ENCODE measurements at regions not wholly inside any gene's neighbourhood (a gene's known extent, or its start where the extent isn't known, plus 50 kb on each side); places are given as distances from the start of the nearest gene placed in this dataset.

DNA sequence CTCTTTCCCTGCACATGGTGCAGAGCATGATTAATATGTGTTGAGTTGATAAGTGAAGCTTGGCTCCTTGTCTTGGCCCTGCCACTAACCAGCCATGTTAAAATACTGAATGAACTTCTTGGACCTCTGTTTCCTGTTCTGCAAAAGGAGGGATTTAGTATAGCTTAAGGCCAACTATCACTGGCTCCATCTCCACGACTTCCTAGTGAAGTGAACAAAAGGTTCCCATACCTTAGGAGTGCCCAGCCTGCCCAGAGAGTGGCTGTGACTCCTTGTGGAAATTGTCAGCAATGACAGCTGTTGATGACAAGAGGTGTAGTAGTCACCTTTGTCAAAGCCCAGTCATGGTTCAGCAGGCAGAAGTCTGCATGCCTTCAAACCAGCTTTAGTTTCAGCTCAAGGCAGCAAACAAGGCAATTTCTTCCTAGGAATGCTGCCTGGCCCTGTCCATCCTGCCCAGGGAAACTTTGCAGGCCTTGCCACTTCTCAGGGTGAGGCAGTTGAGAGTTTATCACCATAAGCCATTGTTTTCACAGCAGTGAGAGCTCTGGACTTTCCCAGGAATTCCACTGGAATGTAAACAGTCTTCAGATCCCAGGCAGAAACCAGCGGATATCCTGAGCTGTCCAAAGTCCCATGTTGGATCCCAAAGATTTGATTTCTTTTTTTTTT is 169.7 kb upstream of the TNFAIP3 start:
- Histone ChIP-seq H3K4me1 (ENCODE audit: insufficient read depth, low read length, severe bottlenecking) (no peaks in the 10 kb centered on the region), H2AFZ (ENCODE audit: low read length) (no peak overlapping the region), H3F3A (ENCODE audit: insufficient read depth, low read length) (no peaks in the 10 kb centered on the region), H3K79me2 (ENCODE audit: insufficient read depth, low read length) (no peaks in the 10 kb centered on the region), H3K4me2 (ENCODE audit: low read length) (no peak overlapping the region), H3K27ac (ENCODE audit: low read depth, low read length, poor library complexity, severe bottlenecking) (no peak overlapping the region), H3K9ac (ENCODE audit: low read length) (no peak overlapping the region), H3K9me2 (ENCODE audit: low read depth, low read length) (no peaks in the 10 kb centered on the region), H4K20me1 (ENCODE audit: insufficient read depth, low read length) (no peaks in the 10 kb centered on the region), H3K27me3 (ENCODE audit: insufficient read depth, low read length) (no peaks in the 10 kb centered on the region), H3K9me3 (ENCODE audit: low read length) (no peaks in the 10 kb centered on the region), H3K4me3 (ENCODE audit: low read depth, low read length, poor library complexity, severe bottlenecking) (no peak overlapping the region), H3K36me3 (ENCODE audit: insufficient read depth, low read length) (no peaks in the 10 kb centered on the region)
- TF ChIP-seq EZH2 (IDR thresholded peaks at IDR 0.05; ENCODE audit: borderline replicate concordance, low read length), result no peak
- TF ChIP-seq, protein P1, sequence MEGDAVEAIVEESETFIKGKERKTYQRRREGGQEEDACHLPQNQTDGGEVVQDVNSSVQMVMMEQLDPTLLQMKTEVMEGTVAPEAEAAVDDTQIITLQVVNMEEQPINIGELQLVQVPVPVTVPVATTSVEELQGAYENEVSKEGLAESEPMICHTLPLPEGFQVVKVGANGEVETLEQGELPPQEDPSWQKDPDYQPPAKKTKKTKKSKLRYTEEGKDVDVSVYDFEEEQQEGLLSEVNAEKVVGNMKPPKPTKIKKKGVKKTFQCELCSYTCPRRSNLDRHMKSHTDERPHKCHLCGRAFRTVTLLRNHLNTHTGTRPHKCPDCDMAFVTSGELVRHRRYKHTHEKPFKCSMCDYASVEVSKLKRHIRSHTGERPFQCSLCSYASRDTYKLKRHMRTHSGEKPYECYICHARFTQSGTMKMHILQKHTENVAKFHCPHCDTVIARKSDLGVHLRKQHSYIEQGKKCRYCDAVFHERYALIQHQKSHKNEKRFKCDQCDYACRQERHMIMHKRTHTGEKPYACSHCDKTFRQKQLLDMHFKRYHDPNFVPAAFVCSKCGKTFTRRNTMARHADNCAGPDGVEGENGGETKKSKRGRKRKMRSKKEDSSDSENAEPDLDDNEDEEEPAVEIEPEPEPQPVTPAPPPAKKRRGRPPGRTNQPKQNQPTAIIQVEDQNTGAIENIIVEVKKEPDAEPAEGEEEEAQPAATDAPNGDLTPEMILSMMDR (IDR thresholded peaks at IDR 0.05; ENCODE audit: low read length), result no peak

DNA sequence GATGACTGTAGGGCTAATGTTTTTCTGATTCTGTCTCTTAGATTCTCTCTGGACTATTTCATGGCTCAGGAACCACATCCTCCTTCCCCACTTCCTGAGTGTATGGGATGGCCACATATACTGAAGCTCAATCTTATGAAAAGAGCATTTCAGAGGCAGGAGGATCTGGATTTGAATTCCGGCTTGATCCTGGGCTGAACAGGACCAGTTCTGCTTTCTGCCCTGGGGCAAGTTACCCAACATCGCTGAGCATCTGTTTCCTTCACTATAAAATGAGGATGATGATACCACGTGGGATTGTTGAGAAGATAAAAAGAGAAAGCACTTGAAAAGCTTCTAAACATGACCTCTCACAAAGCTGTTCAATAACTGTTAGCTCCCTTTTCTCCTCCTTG is 168.4 kb upstream of the TNFAIP3 start:
- Histone ChIP-seq H3F3A (ENCODE audit: insufficient read depth, low read length) (no peaks in the 10 kb centered on the region), H3K36me3 (ENCODE audit: insufficient read depth, low read length) (no peaks in the 10 kb centered on the region), H3K27me3 (ENCODE audit: insufficient read depth, low read length) (no peaks in the 10 kb centered on the region), H3K4me3 (ENCODE audit: low read depth, low read length, poor library complexity, severe bottlenecking) (no peak overlapping the region), H4K20me1 (ENCODE audit: insufficient read depth, low read length) (no peaks in the 10 kb centered on the region), H3K9me2 (ENCODE audit: low read depth, low read length) (no peaks in the 10 kb centered on the region), H3K4me2 (ENCODE audit: low read length) (no peak overlapping the region), H2AFZ (ENCODE audit: low read length) (no peak overlapping the region), H3K27ac (ENCODE audit: low read depth, low read length, poor library complexity, severe bottlenecking) (no peak overlapping the region), H3K4me1 (ENCODE audit: insufficient read depth, low read length, severe bottlenecking) (no peaks in the 10 kb centered on the region), H3K9me3 (ENCODE audit: low read length) (no peaks in the 10 kb centered on the region), H3K79me2 (ENCODE audit: insufficient read depth, low read length) (no peaks in the 10 kb centered on the region), H3K9ac (ENCODE audit: low read length) (no peak overlapping the region)
- TF ChIP-seq, protein P1 (IDR thresholded peaks at IDR 0.05; ENCODE audit: low read length), result no peak
- TF ChIP-seq EZH2 (IDR thresholded peaks at IDR 0.05; ENCODE audit: borderline replicate concordance, low read length), result no peak

DNA sequence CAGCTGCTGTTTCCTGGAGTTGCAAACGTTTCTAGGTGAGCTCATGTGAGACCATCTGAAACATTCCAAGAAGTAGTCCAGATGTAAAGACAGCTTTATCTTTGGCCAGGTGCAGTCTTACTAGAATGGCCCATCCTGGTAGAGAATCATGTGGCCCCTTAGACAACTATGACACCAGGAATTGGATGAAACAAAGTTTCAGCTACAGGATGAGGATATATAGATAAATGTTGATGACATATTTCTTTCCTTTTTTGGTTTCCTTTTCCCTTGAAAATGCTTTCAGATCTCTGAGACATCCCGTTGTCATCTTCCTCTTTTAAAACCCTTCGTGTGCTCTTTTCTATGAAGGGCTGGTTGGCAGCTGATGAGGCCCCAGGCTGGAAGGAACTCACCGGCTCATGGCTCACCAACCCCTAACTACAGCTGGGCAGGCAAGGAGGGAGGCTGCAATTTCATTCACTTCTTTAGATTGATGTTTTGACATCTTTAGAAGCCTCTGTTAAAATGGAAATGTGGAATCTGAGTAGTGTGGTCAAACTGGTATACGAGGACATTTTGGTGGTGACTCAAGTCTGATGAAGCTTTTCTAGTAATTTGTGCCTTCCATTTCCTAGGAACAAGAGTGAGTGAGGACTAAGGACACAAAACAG is 167.9 kb upstream of the TNFAIP3 start:
- H3K79me2 ChIP-seq (ENCODE audit: insufficient read depth, low read length), result no peaks in the 10 kb centered on the region
- no peak overlapping the region for H3K9ac ChIP-seq (ENCODE audit: low read length)
- no peak overlapping the region for H3K4me3 ChIP-seq (ENCODE audit: low read depth, low read length, poor library complexity, severe bottlenecking)
- H3F3A ChIP-seq (ENCODE audit: insufficient read depth, low read length), result no peaks in the 10 kb centered on the region
- H3K9me2 ChIP-seq (ENCODE audit: low read depth, low read length), result no peaks in the 10 kb centered on the region
- H3K27me3 ChIP-seq (ENCODE audit: insufficient read depth, low read length), result no peaks in the 10 kb centered on the region
- H3K9me3 ChIP-seq (ENCODE audit: low read length), result no peaks in the 10 kb centered on the region
- no peaks in the 10 kb centered on the region for H3K4me1 ChIP-seq (ENCODE audit: insufficient read depth, low read length, severe bottlenecking)
- H4K20me1 ChIP-seq (ENCODE audit: insufficient read depth, low read length), result no peaks in the 10 kb centered on the region
- no peaks in the 10 kb centered on the region for H3K36me3 ChIP-seq (ENCODE audit: insufficient read depth, low read length)
- H3K4me2 ChIP-seq (ENCODE audit: low read length), result no peak overlapping the region
- TF ChIP-seq, protein P1 (IDR thresholded peaks at IDR 0.05; ENCODE audit: low read length), result no peak
- no peak for TF ChIP-seq EZH2 (IDR thresholded peaks at IDR 0.05; ENCODE audit: borderline replicate concordance, low read length)
- no peak overlapping the region for H3K27ac ChIP-seq (ENCODE audit: low read depth, low read length, poor library complexity, severe bottlenecking)
- no peak overlapping the region for H2AFZ ChIP-seq (ENCODE audit: low read length)

Data from OCI-LY1 (cell line).